ENCODE measurements at regions not wholly inside any gene's neighbourhood (a gene's known extent, or its start where the extent isn't known, plus 50 kb on each side); places are given as distances from the start of the nearest gene placed in this dataset.

DNA sequence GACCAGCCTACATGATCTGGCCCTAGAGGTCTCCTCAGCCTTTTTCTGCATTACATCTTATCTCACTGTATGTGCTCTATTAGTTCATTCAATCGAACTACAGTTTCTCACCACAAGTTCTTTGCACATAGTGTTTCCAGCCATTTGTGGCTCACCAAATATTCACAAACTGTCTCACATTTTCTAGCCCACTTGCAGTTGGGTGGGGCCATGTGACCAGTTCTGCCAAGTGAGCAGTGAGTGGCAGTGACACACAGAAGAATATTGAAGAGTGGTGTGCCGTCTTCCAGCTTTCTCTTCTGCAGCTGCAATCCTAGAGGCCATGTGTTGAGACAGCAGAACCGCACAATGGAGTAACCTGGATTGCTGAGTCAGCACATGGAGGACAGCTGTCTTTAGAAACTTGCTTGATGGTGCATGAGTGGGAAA, 103.2 kb upstream of the ZNF644 start (continued):
- TF ChIP-seq, protein P1, sequence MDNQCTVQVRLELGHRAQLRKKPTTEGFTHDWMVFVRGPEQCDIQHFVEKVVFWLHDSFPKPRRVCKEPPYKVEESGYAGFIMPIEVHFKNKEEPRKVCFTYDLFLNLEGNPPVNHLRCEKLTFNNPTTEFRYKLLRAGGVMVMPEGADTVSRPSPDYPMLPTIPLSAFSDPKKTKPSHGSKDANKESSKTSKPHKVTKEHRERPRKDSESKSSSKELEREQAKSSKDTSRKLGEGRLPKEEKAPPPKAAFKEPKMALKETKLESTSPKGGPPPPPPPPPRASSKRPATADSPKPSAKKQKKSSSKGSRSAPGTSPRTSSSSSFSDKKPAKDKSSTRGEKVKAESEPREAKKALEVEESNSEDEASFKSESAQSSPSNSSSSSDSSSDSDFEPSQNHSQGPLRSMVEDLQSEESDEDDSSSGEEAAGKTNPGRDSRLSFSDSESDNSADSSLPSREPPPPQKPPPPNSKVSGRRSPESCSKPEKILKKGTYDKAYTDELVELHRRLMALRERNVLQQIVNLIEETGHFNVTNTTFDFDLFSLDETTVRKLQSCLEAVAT (IDR thresholded peaks at IDR 0.05) = no peak

DNA sequence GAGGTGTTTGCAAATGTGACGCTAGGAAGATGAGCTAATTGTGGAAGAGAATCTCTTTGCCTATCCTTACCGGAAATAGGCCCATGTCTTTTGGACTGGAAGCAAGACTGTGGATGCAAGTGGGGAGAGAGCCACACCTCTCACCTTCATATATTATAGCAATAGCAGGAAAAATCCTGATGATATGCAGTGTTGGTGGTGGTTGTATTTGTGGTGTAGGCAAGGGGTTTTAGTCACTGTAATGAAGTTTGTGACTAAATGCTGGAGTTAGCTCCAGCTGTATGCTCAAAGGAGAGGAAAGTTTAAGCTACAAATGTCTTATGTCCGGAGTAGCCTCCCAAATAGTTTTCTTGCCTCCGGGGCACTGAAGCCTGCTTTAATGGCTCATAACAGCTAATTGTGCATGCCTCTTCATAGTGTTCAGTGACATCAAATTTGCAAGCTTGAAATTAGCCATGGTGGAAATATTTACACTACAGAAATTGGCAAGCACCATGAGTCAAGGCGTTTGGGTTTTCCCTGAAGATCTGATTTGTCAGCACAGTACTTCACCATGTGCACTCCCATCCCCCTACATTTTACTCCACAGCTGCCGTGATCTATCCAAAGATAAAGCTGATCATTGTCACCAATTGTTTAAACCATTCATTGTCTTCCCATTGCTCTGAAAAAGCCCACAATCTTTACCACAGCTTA, 102.6 kb upstream of the ZNF644 start:
- Histone ChIP-seq H3K9ac (ENCODE audit: control insufficient read depth, insufficient read depth, low read length) (no peak overlapping the region), H2AFZ (ENCODE audit: control insufficient read depth, low read depth, low read length) (no peak overlapping the region), H3K9me3 (replicated peaks; ENCODE audit: control insufficient read depth, insufficient read depth, low read length) (no peaks in the 10 kb centered on the region), H3K4me2 (ENCODE audit: control insufficient read depth, insufficient read depth) (no peak overlapping the region), H3K79me2 (ENCODE audit: control insufficient read depth, insufficient read depth, low read length) (no peaks in the 10 kb centered on the region), H4K20me1 (ENCODE audit: control insufficient read depth, insufficient read depth) (no peaks in the 10 kb centered on the region), H3K27me3 (replicated peaks in 1 of 2; ENCODE audit: control insufficient read depth in 2 of 2, insufficient read depth in 2 of 2, low read length in 1 of 2) (no peaks in the 10 kb centered on the region), H3K4me1 (ENCODE audit: control insufficient read depth, insufficient read depth, low read length) (no peaks in the 10 kb centered on the region), H3K27ac (ENCODE audit: control insufficient read depth, insufficient read depth) (no peak overlapping the region), H3K4me3 (no peak overlapping the region), H3K36me3 (ENCODE audit: control insufficient read depth in 2 of 2, insufficient read depth in 2 of 2, low read length in 1 of 2) (no peaks in the 10 kb centered on the region)
- TF ChIP-seq, protein P2, sequence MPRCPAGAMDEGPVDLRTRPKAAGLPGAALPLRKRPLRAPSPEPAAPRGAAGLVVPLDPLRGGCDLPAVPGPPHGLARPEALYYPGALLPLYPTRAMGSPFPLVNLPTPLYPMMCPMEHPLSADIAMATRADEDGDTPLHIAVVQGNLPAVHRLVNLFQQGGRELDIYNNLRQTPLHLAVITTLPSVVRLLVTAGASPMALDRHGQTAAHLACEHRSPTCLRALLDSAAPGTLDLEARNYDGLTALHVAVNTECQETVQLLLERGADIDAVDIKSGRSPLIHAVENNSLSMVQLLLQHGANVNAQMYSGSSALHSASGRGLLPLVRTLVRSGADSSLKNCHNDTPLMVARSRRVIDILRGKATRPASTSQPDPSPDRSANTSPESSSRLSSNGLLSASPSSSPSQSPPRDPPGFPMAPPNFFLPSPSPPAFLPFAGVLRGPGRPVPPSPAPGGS (IDR thresholded peaks at IDR 0.05; ENCODE audit: borderline replicate concordance, insufficient read depth, low read depth, low read length, poor library complexity, severe bottlenecking) = peak; percentile 44
- TF ChIP-seq ETV6 (conservative IDR thresholded peaks at IDR 0.05 in 1 of 2, IDR thresholded peaks at IDR 0.05 in 1 of 2; ENCODE audit: borderline replicate concordance in 1 of 2, low read depth in 1 of 2) = no peak
- TF ChIP-seq NFIC (IDR thresholded peaks at IDR 0.05; ENCODE audit: low read depth, low read length) = peak; percentile 34; the same call in 1 of the 2 replicates
- peak; percentile 41; the same call in 1 of the 2 replicates for TF ChIP-seq ZBED1 (IDR thresholded peaks at IDR 0.05; ENCODE audit: borderline replicate concordance)
- no peak for TF ChIP-seq MYB (IDR thresholded peaks at IDR 0.05; ENCODE audit: borderline replicate concordance, low read depth, low read length)
- no peak for TF ChIP-seq DPF2 (IDR thresholded peaks at IDR 0.05)
- TF ChIP-seq TCF3 (IDR thresholded peaks at IDR 0.05; ENCODE audit: borderline replicate concordance, insufficient read depth, low read depth, low read length) = no peak
- no peak for TF ChIP-seq SUPT20H (IDR thresholded peaks at IDR 0.05; ENCODE audit: borderline replicate concordance, control insufficient read depth, low read depth, low read length)
- intact Hi-C loops (cut with micrococcal nuclease; ENCODE audit: unreplicated experiment) = no loop called here
- BruUV-seq (replicated peaks) = no TSS peak
- in situ Hi-C loops (cut with MboI) = no loop called here
- SMC1A ChIA-PET (ENCODE audit: uncharacterized antibody, unreplicated experiment) = interaction anchor here (1.2 to 1.4 kb wide), 3 partner anchors 55 to 110 kb away, joined by 3 to 5 read pairs (median 3); no protein-coding TSS in a partner anchor
- DNase-seq (ENCODE audit: low read depth, low spot score) (no peak), ATAC-seq (peak; percentile 74), FAIRE-seq (no peak)
- CTCF ChIA-PET = interaction anchor here (0.9 to 5.3 kb wide), 4 partner anchors 16 to 296 kb away, joined by 3 to 24 read pairs (median 4); no protein-coding TSS in a partner anchor
- WGBS (ENCODE audit: insufficient coverage, insufficient replicate concordance, low lambda C conversion rate, missing lambda C conversion rate) = 27% methylated on average over 6 of the region's 6 CpGs
- RAD21 ChIA-PET (ENCODE audit: unreplicated experiment) = interaction anchor here (1.8 to 2.4 kb wide), 2 partner anchors 42 to 403 kb away, joined by 4 to 9 read pairs; no protein-coding TSS in a partner anchor
- POLR2A ChIA-PET = interaction anchor here (1.1 kb wide), 1 partner anchor 115 kb away, joined by 3 read pairs; no protein-coding TSS in a partner anchor
